K562 (cell line): ENCODE measurements at regions not wholly inside any gene's neighbourhood (a gene's known extent, or its start where the extent isn't known, plus 50 kb on each side); places are given as distances from the start of the nearest gene placed in this dataset.

Experiments
- ATAC-seq: fragments of 200-7000 bp; cut with Tn5 transposase; 3 replicates; pipeline ENCODE4 v1.9.1; 2020; ENCODE audit warnings: moderate library complexity
- BruUV-seq: library from RNA; stranded (reverse); fragments of 400-500 nt; replicated peaks from 2 replicates; lab custom pipeline; 2021; lab: Mats Ljungman, UMichigan
- CTCF ChIA-PET: fragments of 300-600 bp; formaldehyde crosslinking; extraction: SDS; loops from one replicate; lab custom pipeline; 2021; ENCODE audit warnings: low intra/inter-chr PET ratio; lab: Yijun Ruan, JAX
- POLR2A ChIA-PET: fragments of 300-600, 350-650 bp; sonication (Branson Sonifier 250); formaldehyde crosslinking; extraction: SDS; loops from one replicate; lab custom pipeline; 2021; ENCODE audit warnings: antibody characterized with exemption, inconsistent platforms; lab: Yijun Ruan, JAX
- DNase-seq, 4 experiments: peaks; one replicate each; pipeline versions ENCODE4 v3.0.0 to v3.0.0-alpha.2; 2011 to 2018; ENCODE audit warnings: low spot score in 3 of 4, mixed read lengths in 3 of 4; ENCODE audit errors: extremely low read depth in 1 of 4
- FAIRE-seq: peaks from 2 replicates; lab custom pipeline; 2011; peaks lifted over from hg19 to GRCh38; lab: Jason Lieb, UNC
- H2AFZ ChIP-seq: 2 replicates; pipeline ENCODE4 v1.6.0; 2011; ENCODE audit warnings: low read depth, low read length, control low read depth, inconsistent platforms
- H3K27ac ChIP-seq: fragments of 200-600 bp; 3 replicates; pipeline ENCODE4 v1.8.0; 2011; ENCODE audit warnings: low read depth, mild to moderate bottlenecking, control low read depth, inconsistent platforms, low read length, moderate library complexity, mixed read lengths; ENCODE audit errors: extremely low read depth
- H3K27me3 ChIP-seq, 2 experiments: fragments of 300-600 bp in 1 of 2; 2 replicates in 1 of 2; 3 replicates in 1 of 2; pipeline versions ENCODE4 v1.6.0 to v1.8.0; 2011; ENCODE audit warnings: inconsistent platforms in 2 of 2, low read length in 2 of 2, mild to moderate bottlenecking in 1 of 2, mixed read lengths in 1 of 2, moderate library complexity in 1 of 2; ENCODE audit not compliant: control insufficient read depth in 2 of 2, insufficient read depth in 2 of 2
- H3K36me3 ChIP-seq: fragments of 300-600 bp; 3 replicates; pipeline ENCODE4 v1.8.0; 2011; ENCODE audit warnings: mild to moderate bottlenecking, low read length, inconsistent platforms; ENCODE audit not compliant: control insufficient read depth, insufficient read depth
- H3K4me1 ChIP-seq, 2 experiments: fragments of 200-600 bp in 1 of 2; replicated peaks in 1 of 2; 2 replicates in 1 of 2; 3 replicates in 1 of 2; pipeline versions ENCODE4 v1.5.1 to v1.8.0; 2011; ENCODE audit warnings: inconsistent platforms in 2 of 2, low read length in 2 of 2, mild to moderate bottlenecking in 1 of 2, mixed read lengths in 1 of 2, moderate library complexity in 1 of 2; ENCODE audit not compliant: control insufficient read depth in 2 of 2, insufficient read depth in 2 of 2
- H3K4me2 ChIP-seq: 2 replicates; pipeline ENCODE4 v1.6.1; 2011; ENCODE audit warnings: low read length, control low read depth, inconsistent platforms, mixed read lengths; ENCODE audit not compliant: insufficient read depth
- H3K4me3 ChIP-seq: fragments of 200-600 bp; sonication (generic), shearing (Covaris generic); 2 replicates; pipeline ENCODE4 v1.5.1; 2016; ENCODE audit warnings: control low read depth, inconsistent platforms
- H3K79me2 ChIP-seq: fragments of 200-600 bp; 3 replicates; pipeline ENCODE4 v1.8.0; 2011; ENCODE audit warnings: low read length, inconsistent platforms; ENCODE audit not compliant: control insufficient read depth, insufficient read depth
- H3K9ac ChIP-seq, 2 experiments: 2 replicates each; pipeline versions ENCODE4 v1.6.0 to v1.6.1; 2011; ENCODE audit warnings: low read depth in 2 of 2, low read length in 2 of 2, control low read depth in 1 of 2, inconsistent platforms in 1 of 2, mild to moderate bottlenecking in 1 of 2, mixed read lengths in 1 of 2; ENCODE audit not compliant: insufficient read depth in 1 of 2
- H3K9me1 ChIP-seq: one replicate; pipeline ENCODE4 v1.6.0; 2011; ENCODE audit warnings: inconsistent platforms, mild to moderate bottlenecking, low read length, moderate library complexity; ENCODE audit not compliant: control insufficient read depth, insufficient read depth
- H3K9me3 ChIP-seq: replicated peaks from 2 replicates; pipeline ENCODE4 v1.5.1; 2011; ENCODE audit warnings: low read depth, low read length, inconsistent platforms; ENCODE audit not compliant: control insufficient read depth, insufficient read depth
- H4K20me1 ChIP-seq: replicated peaks from 2 replicates; pipeline ENCODE4 v1.6.1; 2011; ENCODE audit warnings: low read length, inconsistent platforms, mixed read lengths; ENCODE audit not compliant: control insufficient read depth, insufficient read depth
- BRD4 ChIP-seq: fragments of 200-600 bp; sonication (generic); IDR thresholded peaks from 2 replicates; pipeline ENCODE4 v1.6.1; 2017; ENCODE audit warnings: inconsistent platforms
- CBFB ChIP-seq: sonication (generic); formaldehyde crosslinking; IDR thresholded peaks from 2 replicates; pipeline ENCODE4 v1.4.0; 2020; ENCODE audit warnings: mild to moderate bottlenecking, missing genetic modification reagents
- DACH1 ChIP-seq: fragments of 450-650 bp; IDR thresholded peaks from 2 replicates; pipeline ENCODE4 v1.6.1; 2018; ENCODE audit not compliant: partially characterized antibody
- NFYB ChIP-seq: IDR thresholded peaks from 2 replicates; pipeline ENCODE4 v1.6.1; 2011; ENCODE audit warnings: mild to moderate bottlenecking, moderate library complexity; ENCODE audit not compliant: insufficient read length; ENCODE audit errors: extremely low read depth
- NUFIP1 ChIP-seq: fragments of 450-650 bp; IDR thresholded peaks from 2 replicates; pipeline ENCODE4 v1.6.1; 2018; ENCODE audit not compliant: partially characterized antibody
- RBM17 ChIP-seq: fragments of 200-400 bp; formaldehyde crosslinking; IDR thresholded peaks from 2 replicates; pipeline ENCODE4 v1.6.1; 2017; ENCODE audit warnings: low read depth, mild to moderate bottlenecking, low read length, borderline replicate concordance
- SRSF7 ChIP-seq: fragments of 200-400 bp; formaldehyde crosslinking; optimal IDR thresholded peaks from 2 replicates; pipeline ENCODE3; 2017; ENCODE audit warnings: mild to moderate bottlenecking, low read depth, low read length
- ZBTB1 ChIP-seq: sonication (generic); formaldehyde crosslinking; IDR thresholded peaks from 2 replicates; pipeline ENCODE4 v1.8.1; 2023; ENCODE audit warnings: missing genetic modification reagents, low read depth, mild to moderate bottlenecking, borderline replicate concordance
- ZNF764 ChIP-seq: fragments of 250-450 bp; sonication (Bioruptor Pico); IDR thresholded peaks from 2 replicates; pipeline ENCODE4 v1.4.0; 2020; ENCODE audit warnings: low read depth, mild to moderate bottlenecking, moderate library complexity
- WGBS: fragments of 100-300 bp; shearing (Covaris generic); methylation state at CpG from one replicate; pipeline ENCODE4 v1.1.6; 2016; ENCODE audit warnings: low coverage, mixed read lengths; ENCODE audit not compliant: insufficient coverage; ENCODE audit errors: missing lambda C conversion rate; 5-methylcytosine and 5-hydroxymethylcytosine counted together
- in situ Hi-C: fragments of 300-500 bp; cut with MboI; formaldehyde crosslinking; loops from 4 replicates; pipeline ENCODE4 v1.15.0; 2018; ENCODE audit warnings: inconsistent platforms, mixed read lengths
- intact Hi-C: fragments of 100-400 bp; cut with micrococcal nuclease; formaldehyde crosslinking; loops from 2 replicates; pipeline ENCODE4 v1.14.2; 2022

- no peak overlapping the region for H3K27ac ChIP-seq
- no peaks in the 10 kb centered on the region for H3K79me2 ChIP-seq
- under 1% methylated on average over 5 of the region's 5 CpGs for WGBS
- no peak overlapping the region for H3K9ac ChIP-seq
- no peak for FAIRE-seq
- no peaks in the 10 kb centered on the region for H3K4me1 ChIP-seq
- TF ChIP-seq BRD4 (no peak), ZNF764 (CRISPR knock-in tag) (no peak), CBFB (no peak), NFYB (no peak), SRSF7 (no peak), RBM17 (no peak), ZBTB1 (CRISPR knock-in tag) (no peak), NUFIP1 (no peak), DACH1 (no peak)
- CTCF ChIA-PET: no interaction called here
- BruUV-seq: no TSS peak
- no peaks in the 10 kb centered on the region for H3K36me3 ChIP-seq
- POLR2A ChIA-PET: no interaction called here
- no peaks in the 10 kb centered on the region for H4K20me1 ChIP-seq
- no peaks in the 10 kb centered on the region for H3K9me1 ChIP-seq
- in situ Hi-C loops (no loop called here), intact Hi-C loops (no loop called here)
- H3K9me3 ChIP-seq: no peaks in the 10 kb centered on the region; the same call in 1 of the 2 replicates
- H3K4me3 ChIP-seq: no peak overlapping the region
- H2AFZ ChIP-seq: no peak overlapping the region
- no peak overlapping the region for H3K4me2 ChIP-seq
- ATAC-seq: no peak
- no peaks in the 10 kb centered on the region for H3K27me3 ChIP-seq
- DNase-seq: no peak
These were observed 213.5 kb downstream of the ZC3H11B start for GRCh38 chr1:219399446-219399845.
